ENCODE measurements at regions not wholly inside any gene's neighbourhood (a gene's known extent, or its start where the extent isn't known, plus 50 kb on each side); places are given as distances from the start of the nearest gene placed in this dataset.

DNA sequence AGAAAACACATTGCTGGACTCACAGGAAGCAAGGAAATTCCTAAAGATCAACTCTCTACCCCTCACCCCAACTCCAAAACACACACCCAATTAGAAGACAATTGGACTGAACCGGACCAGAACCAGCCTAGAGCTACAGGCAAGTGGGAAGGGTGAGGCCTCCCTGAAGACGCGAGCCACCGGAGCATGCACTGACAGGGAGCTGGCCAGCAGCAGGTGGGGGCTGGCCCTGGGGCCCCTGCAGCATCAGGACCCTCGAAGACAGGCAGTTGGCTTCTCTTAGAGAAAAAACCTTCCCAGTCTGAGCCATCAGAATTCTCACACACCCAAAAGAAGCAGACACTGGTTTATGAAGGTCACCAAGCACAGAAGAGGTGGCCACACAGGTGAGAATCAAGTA, 209.5 kb upstream of the DIO3 start:
- FAIRE-seq, result no peak
- Histone ChIP-seq H3K9ac (replicated peaks; ENCODE audit: extremely low read depth, insufficient read depth, low read length) (no peak overlapping the region), H3K4me3 (replicated peaks in 1 of 3; ENCODE audit: insufficient read depth in 1 of 3, low read depth in 1 of 3, low read length in 3 of 3) (no peak overlapping the region), H3K27ac (ENCODE audit: insufficient read depth, low read depth, low read length) (no peak overlapping the region), H3K4me1 (ENCODE audit: control insufficient read depth, extremely low read depth, insufficient read depth, low read length) (no peaks in the 10 kb centered on the region), H3K79me2 (ENCODE audit: control insufficient read depth, insufficient read depth, low read length) (no peaks in the 10 kb centered on the region), H3K9me1 (replicated peaks; ENCODE audit: control insufficient read depth, extremely low read depth, insufficient read depth, low read length) (no peaks in the 10 kb centered on the region), H3K9me3 (replicated peaks; ENCODE audit: control insufficient read depth, insufficient read depth, low read length) (peaks cover 2% of the 10 kb centered on the region), H2AFZ (ENCODE audit: low read depth, low read length) (no peak overlapping the region), H4K20me1 (replicated peaks; ENCODE audit: control insufficient read depth, extremely low read depth, insufficient read depth, low read length) (no peaks in the 10 kb centered on the region), H3K36me3 (ENCODE audit: control insufficient read depth in 2 of 2, extremely low read depth in 1 of 2, insufficient read depth in 2 of 2, low read length in 2 of 2) (no peaks in the 10 kb centered on the region), H3K27me3 (ENCODE audit: control insufficient read depth in 2 of 2, insufficient read depth in 2 of 2, low read length in 2 of 2) (no peaks in the 10 kb centered on the region), H3K4me2 (ENCODE audit: insufficient read depth, low read length) (no peak overlapping the region)
- POLR2A ChIA-PET, result no interaction called here
- dilution Hi-C loops (cut with MboI; ENCODE audit: extremely low pct_ligation_motif_present, low sequenced_read_pairs), result no loop called here
- TF ChIP-seq POLR2AphosphoS5 (IDR thresholded peaks at IDR 0.05; ENCODE audit: insufficient read depth, low read depth, low read length) (no peak), POLR2A (IDR thresholded peaks at IDR 0.05; ENCODE audit: low read depth, low read length) (no peak), EZH2 (IDR thresholded peaks at IDR 0.05; ENCODE audit: borderline replicate concordance, low read depth, low read length, severe bottlenecking) (no peak), JUN (IDR thresholded peaks at IDR 0.05; ENCODE audit: borderline replicate concordance, insufficient read depth, insufficient read length, low read depth) (no peak), GATA2 (IDR thresholded peaks at IDR 0.05; ENCODE audit: insufficient read depth, insufficient read length, low read depth, low read length) (no peak), MYC (IDR thresholded peaks at IDR 0.05; ENCODE audit: low read depth, low read length) (no peak), FOS (IDR thresholded peaks at IDR 0.05; ENCODE audit: borderline replicate concordance, insufficient read depth, low read length) (no peak), CTCF (IDR thresholded peaks at IDR 0.05; ENCODE audit: extremely low read depth in 1 of 2, insufficient read depth in 1 of 2, low read depth in 1 of 2, low read length in 2 of 2) (no peak)
- TF ChIP-seq, protein P1, sequence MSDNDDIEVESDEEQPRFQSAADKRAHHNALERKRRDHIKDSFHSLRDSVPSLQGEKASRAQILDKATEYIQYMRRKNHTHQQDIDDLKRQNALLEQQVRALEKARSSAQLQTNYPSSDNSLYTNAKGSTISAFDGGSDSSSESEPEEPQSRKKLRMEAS (IDR thresholded peaks at IDR 0.05; ENCODE audit: insufficient read depth, insufficient read length), result no peak
- intact Hi-C loops (cut with micrococcal nuclease), result no loop called here
- no TSS peak for BruUV-seq (replicated peaks)
- CTCF ChIA-PET, result no interaction called here
- DNase-seq (ENCODE audit: low read depth, low spot score), result no peak

Measured in endothelial cell of umbilical vein (primary cell).